ENCODE measurements at regions not wholly inside any gene's neighbourhood (a gene's known extent, or its start where the extent isn't known, plus 50 kb on each side); places are given as distances from the start of the nearest gene placed in this dataset.

- H3K4me1 ChIP-seq (replicated peaks in 1 of 4; ENCODE audit: control insufficient read depth in 3 of 4, insufficient read depth in 4 of 4, low read length in 3 of 4) = peaks cover 0 to 3% (median 1%) of the 10 kb centered on the region in 4 experiments; a peak in 1 of 7 replicates
- H2BK5ac ChIP-seq (ENCODE audit: low read depth, low read length) = no peak overlapping the region
- H3K23me2 ChIP-seq (ENCODE audit: low read depth, low read length) = no peaks in the 10 kb centered on the region
- H3K79me1 ChIP-seq (ENCODE audit: low read depth, low read length) = no peaks in the 10 kb centered on the region
- H3K4me3 ChIP-seq (ENCODE audit: extremely low read depth in 1 of 4, insufficient read depth in 2 of 4, low read depth in 3 of 4, low read length in 4 of 4) = no peak overlapping the region
- H3K27ac ChIP-seq (ENCODE audit: low read depth, low read length) = no peak overlapping the region
- H3K4ac ChIP-seq (replicated peaks; ENCODE audit: insufficient read length, low read depth, low read length) = no peak overlapping the region
- no peaks in the 10 kb centered on the region for H3K79me2 ChIP-seq (ENCODE audit: control insufficient read depth in 1 of 2, insufficient read depth in 2 of 2, low read length in 2 of 2)
- H4K91ac ChIP-seq (replicated peaks; ENCODE audit: insufficient read length, low read length) = no peak overlapping the region
- H2BK120ac ChIP-seq (replicated peaks; ENCODE audit: low read depth, low read length) = no peak overlapping the region
- no peak overlapping the region for H4K8ac ChIP-seq (ENCODE audit: extremely low read depth, insufficient read depth, low read length)
- DNase-seq (ENCODE audit: low read depth in 1 of 2, low spot score in 2 of 2) (no peak), FAIRE-seq (no peak)
- no peaks in the 10 kb centered on the region for H3K36me3 ChIP-seq (ENCODE audit: control insufficient read depth in 2 of 4, insufficient read depth in 4 of 4, low read length in 3 of 4)
- no peak overlapping the region for H2BK20ac ChIP-seq (ENCODE audit: low read length)
- H3K27me3 ChIP-seq (replicated peaks in 1 of 4; ENCODE audit: control insufficient read depth in 3 of 4, extremely low read depth in 1 of 4, insufficient read depth in 3 of 4, low read length in 3 of 4) = no peaks in the 10 kb centered on the region
- no peak overlapping the region for H3K9ac ChIP-seq (replicated peaks in 1 of 4; ENCODE audit: extremely low read depth in 1 of 4, low read depth in 3 of 4, low read length in 3 of 4)
- no peak overlapping the region for H4K5ac ChIP-seq (ENCODE audit: insufficient read length, low read depth, low read length)
- H3K14ac ChIP-seq (ENCODE audit: insufficient read length) = no peak overlapping the region
- H2AFZ ChIP-seq (ENCODE audit: low read length) = no peak overlapping the region
- no peak overlapping the region for H3K56ac ChIP-seq (replicated peaks; ENCODE audit: insufficient read length, low read depth, low read length)
- H3K23ac ChIP-seq (ENCODE audit: insufficient read length) = no peak overlapping the region
- H3K18ac ChIP-seq (ENCODE audit: extremely low read depth, low read length) = no peak overlapping the region
- 95% methylated on average over 2 of the region's 2 CpGs; no CpG with 5 or more reads in 1 of the 2 experiments for WGBS, 2 experiments (ENCODE audit: extremely low coverage in 1 of 2, insufficient coverage in 1 of 2, insufficient read length in 1 of 2, insufficient replicate concordance in 2 of 2, low coverage in 1 of 2, low lambda C conversion rate in 2 of 2, missing lambda C conversion rate in 1 of 2)
- H4K20me1 ChIP-seq (replicated peaks in 1 of 2; ENCODE audit: control insufficient read depth in 1 of 2, insufficient read depth in 2 of 2, low read length in 2 of 2) = no peaks in the 10 kb centered on the region
- no peaks in the 10 kb centered on the region; a peak in 1 of 4 replicates for H3K9me3 ChIP-seq (ENCODE audit: insufficient read depth in 2 of 2, low read depth in 1 of 2, low read length in 1 of 2)
- no peak overlapping the region for H3K4me2 ChIP-seq (ENCODE audit: insufficient read depth in 1 of 2, low read depth in 2 of 2, low read length in 2 of 2)
- no peak overlapping the region for H2AK5ac ChIP-seq (ENCODE audit: low read depth, low read length)
- ChIA-PET POLR2A (ENCODE audit: partially characterized antibody) (no interaction called here), CTCF (ENCODE audit: partially characterized antibody) (interaction anchor here (1.3 kb wide), 1 partner anchor 21 kb away, joined by 3 read pairs; no protein-coding TSS in a partner anchor)
- H2BK15ac ChIP-seq (ENCODE audit: low read length) = no peak overlapping the region
- no peak overlapping the region for H2BK12ac ChIP-seq (ENCODE audit: low read depth, low read length)
- no peak for TF ChIP-seq TEAD4 (IDR thresholded peaks at IDR 0.05; ENCODE audit: low read depth, low read length)
- no peak for TF ChIP-seq ATF2 (IDR thresholded peaks at IDR 0.05; ENCODE audit: low read length)
- TF ChIP-seq, protein P1, sequence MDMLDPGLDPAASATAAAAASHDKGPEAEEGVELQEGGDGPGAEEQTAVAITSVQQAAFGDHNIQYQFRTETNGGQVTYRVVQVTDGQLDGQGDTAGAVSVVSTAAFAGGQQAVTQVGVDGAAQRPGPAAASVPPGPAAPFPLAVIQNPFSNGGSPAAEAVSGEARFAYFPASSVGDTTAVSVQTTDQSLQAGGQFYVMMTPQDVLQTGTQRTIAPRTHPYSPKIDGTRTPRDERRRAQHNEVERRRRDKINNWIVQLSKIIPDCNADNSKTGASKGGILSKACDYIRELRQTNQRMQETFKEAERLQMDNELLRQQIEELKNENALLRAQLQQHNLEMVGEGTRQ (IDR thresholded peaks at IDR 0.05; ENCODE audit: low read length) = no peak
- no peak for TF ChIP-seq POU5F1 (IDR thresholded peaks at IDR 0.05; ENCODE audit: low read depth, low read length)
Observed at GRCh38 chr3:90011996-90012395, 904.6 kb downstream of the EPHA3 start.

Measured in H1 (cell line).